DND-41 (cell line): ENCODE measurements at regions not wholly inside any gene's neighbourhood (a gene's known extent, or its start where the extent isn't known, plus 50 kb on each side); places are given as distances from the start of the nearest gene placed in this dataset.
A peak's percentile ranks its signal among the peaks of the same experiment; 100 is the strongest.

Experiments
- ATAC-seq: fragments of 200-7000 bp; cut with Tn5 transposase; 3 replicates; pipeline ENCODE4 v1.9.1; 2021; ENCODE audit warnings: low read depth; ENCODE audit not compliant: insufficient read depth
- DNase-seq: peaks from one replicate; pipeline ENCODE4 v3.0.0-alpha.2; 2020
- H2AFZ ChIP-seq: 2 replicates; pipeline ENCODE4 v1.6.0; 2012; ENCODE audit warnings: low read depth, low read length
- H3K27ac ChIP-seq: 2 replicates; pipeline ENCODE4 v1.5.1; 2012; ENCODE audit warnings: low read length, inconsistent platforms
- H3K27me3 ChIP-seq: fragments of 200-600 bp; sonication (generic); 2 replicates; pipeline ENCODE4 v1.6.0; 2012; ENCODE audit warnings: low read length, mild to moderate bottlenecking, inconsistent platforms; ENCODE audit not compliant: insufficient read depth, poor library complexity
- H3K36me3 ChIP-seq: 2 replicates; pipeline ENCODE4 v1.5.1; 2012; ENCODE audit warnings: low read length, inconsistent platforms; ENCODE audit not compliant: insufficient read depth
- H3K4me1 ChIP-seq: 2 replicates; pipeline ENCODE4 v1.5.1; 2012; ENCODE audit warnings: mild to moderate bottlenecking, low read length; ENCODE audit not compliant: insufficient read depth
- H3K4me2 ChIP-seq: 2 replicates; pipeline ENCODE4 v1.6.0; 2012; ENCODE audit warnings: mild to moderate bottlenecking, moderate library complexity, low read length, inconsistent platforms; ENCODE audit not compliant: insufficient read depth
- H3K4me3 ChIP-seq, 2 experiments: fragments of 200-600 bp in 1 of 2; shearing (Covaris generic) in 1 of 2; 2 replicates each; pipeline ENCODE4 v1.5.1; 2012 to 2016; ENCODE audit warnings: inconsistent platforms in 2 of 2, low read length in 2 of 2, mild to moderate bottlenecking in 2 of 2, low read depth in 1 of 2, moderate library complexity in 1 of 2
- H3K79me2 ChIP-seq: 2 replicates; pipeline ENCODE4 v1.6.0; 2012; ENCODE audit warnings: low read length, inconsistent platforms; ENCODE audit not compliant: insufficient read depth
- H3K9ac ChIP-seq: 2 replicates; pipeline ENCODE4 v1.6.0; 2012; ENCODE audit warnings: low read depth, mild to moderate bottlenecking, inconsistent platforms, low read length, moderate library complexity
- H3K9me3 ChIP-seq: 2 replicates; pipeline ENCODE4 v1.5.1; 2012; ENCODE audit warnings: low read length, moderate library complexity, mild to moderate bottlenecking, inconsistent platforms; ENCODE audit not compliant: insufficient read depth, severe bottlenecking
- H4K20me1 ChIP-seq: 2 replicates; pipeline ENCODE4 v1.6.0; 2012; ENCODE audit warnings: low read length; ENCODE audit not compliant: insufficient read depth
- EZH2 ChIP-seq: IDR thresholded peaks from 3 replicates; pipeline ENCODE4 v1.6.1; 2012; ENCODE audit warnings: borderline replicate concordance, low read depth, mild to moderate bottlenecking, moderate library complexity, low read length, inconsistent platforms; ENCODE audit not compliant: severe bottlenecking
- TF ChIP-seq, protein P1 (sequence below): IDR thresholded peaks from 2 replicates; pipeline ENCODE4 v1.5.1; 2012; ENCODE audit warnings: borderline replicate concordance, low read length, moderate library complexity, mild to moderate bottlenecking; ENCODE audit not compliant: poor library complexity, severe bottlenecking; ENCODE audit errors: extremely low read depth

DNA sequence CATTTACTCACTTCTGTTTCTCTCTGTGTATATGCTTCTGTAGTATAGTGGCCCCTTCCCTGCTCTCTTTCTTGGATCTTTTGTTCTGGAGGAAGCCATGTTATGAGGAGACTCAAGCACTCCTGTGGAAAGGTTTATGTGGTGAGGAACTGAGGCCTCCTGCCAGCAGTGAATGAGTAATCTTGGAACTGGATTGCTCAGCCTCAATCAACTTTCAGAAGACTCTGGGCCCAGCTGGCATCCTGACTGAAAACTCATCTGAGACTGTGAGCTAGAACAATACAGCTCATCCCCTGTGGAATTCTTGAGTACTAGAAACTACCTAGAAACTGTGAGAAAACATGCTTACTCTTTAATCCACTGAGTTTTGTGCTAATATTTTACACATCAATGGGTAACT lies 133.1 kb upstream of the ZKSCAN2 start:
- H3K4me2 ChIP-seq = no peak overlapping the region
- H2AFZ ChIP-seq = no peak overlapping the region
- no peak overlapping the region for H3K4me3 ChIP-seq
- no peaks in the 10 kb centered on the region for H3K79me2 ChIP-seq
- no peak overlapping the region for H3K9ac ChIP-seq
- H3K9me3 ChIP-seq = no peaks in the 10 kb centered on the region
- H3K36me3 ChIP-seq = no peaks in the 10 kb centered on the region
- ATAC-seq = no peak
- TF ChIP-seq EZH2 = no peak
- TF ChIP-seq, protein P1, sequence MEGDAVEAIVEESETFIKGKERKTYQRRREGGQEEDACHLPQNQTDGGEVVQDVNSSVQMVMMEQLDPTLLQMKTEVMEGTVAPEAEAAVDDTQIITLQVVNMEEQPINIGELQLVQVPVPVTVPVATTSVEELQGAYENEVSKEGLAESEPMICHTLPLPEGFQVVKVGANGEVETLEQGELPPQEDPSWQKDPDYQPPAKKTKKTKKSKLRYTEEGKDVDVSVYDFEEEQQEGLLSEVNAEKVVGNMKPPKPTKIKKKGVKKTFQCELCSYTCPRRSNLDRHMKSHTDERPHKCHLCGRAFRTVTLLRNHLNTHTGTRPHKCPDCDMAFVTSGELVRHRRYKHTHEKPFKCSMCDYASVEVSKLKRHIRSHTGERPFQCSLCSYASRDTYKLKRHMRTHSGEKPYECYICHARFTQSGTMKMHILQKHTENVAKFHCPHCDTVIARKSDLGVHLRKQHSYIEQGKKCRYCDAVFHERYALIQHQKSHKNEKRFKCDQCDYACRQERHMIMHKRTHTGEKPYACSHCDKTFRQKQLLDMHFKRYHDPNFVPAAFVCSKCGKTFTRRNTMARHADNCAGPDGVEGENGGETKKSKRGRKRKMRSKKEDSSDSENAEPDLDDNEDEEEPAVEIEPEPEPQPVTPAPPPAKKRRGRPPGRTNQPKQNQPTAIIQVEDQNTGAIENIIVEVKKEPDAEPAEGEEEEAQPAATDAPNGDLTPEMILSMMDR = no peak
- H3K27me3 ChIP-seq = no peaks in the 10 kb centered on the region
- no peaks in the 10 kb centered on the region for H3K4me1 ChIP-seq
- no peak overlapping the region for H3K27ac ChIP-seq
- no peak for DNase-seq
- no peaks in the 10 kb centered on the region for H4K20me1 ChIP-seq

DNA sequence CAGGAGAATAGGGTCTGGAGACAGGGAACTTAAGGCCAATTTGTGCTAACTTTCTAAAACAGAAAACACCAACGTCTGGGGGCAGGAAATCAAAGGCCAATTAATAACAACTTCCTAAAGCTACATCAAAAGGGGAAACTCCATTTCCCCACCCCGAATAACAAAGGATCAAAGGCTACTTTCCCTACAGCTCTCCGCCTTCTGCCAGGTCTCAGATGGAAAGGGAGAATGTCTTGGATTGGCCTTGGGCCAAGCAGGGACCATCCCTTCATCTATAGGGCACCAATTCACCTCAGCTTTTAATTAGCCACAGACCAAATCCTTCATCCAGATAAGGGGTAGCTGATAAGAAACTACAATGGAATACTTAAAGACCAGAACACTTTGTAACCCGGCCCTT lies 116.9 kb upstream of the ZKSCAN2 start:
- Histone ChIP-seq H3K9ac (no peak overlapping the region), H3K36me3 (no peaks in the 10 kb centered on the region), H3K79me2 (no peaks in the 10 kb centered on the region), H3K4me1 (no peaks in the 10 kb centered on the region), H3K4me2 (no peak overlapping the region), H3K9me3 (no peaks in the 10 kb centered on the region), H2AFZ (no peak overlapping the region), H3K27ac (no peak overlapping the region), H4K20me1 (no peaks in the 10 kb centered on the region), H3K4me3 (no peak overlapping the region), H3K27me3 (no peaks in the 10 kb centered on the region)
- no peak for ATAC-seq
- no peak for DNase-seq
- TF ChIP-seq EZH2 = no peak
- TF ChIP-seq, protein P1 = no peak

DNA sequence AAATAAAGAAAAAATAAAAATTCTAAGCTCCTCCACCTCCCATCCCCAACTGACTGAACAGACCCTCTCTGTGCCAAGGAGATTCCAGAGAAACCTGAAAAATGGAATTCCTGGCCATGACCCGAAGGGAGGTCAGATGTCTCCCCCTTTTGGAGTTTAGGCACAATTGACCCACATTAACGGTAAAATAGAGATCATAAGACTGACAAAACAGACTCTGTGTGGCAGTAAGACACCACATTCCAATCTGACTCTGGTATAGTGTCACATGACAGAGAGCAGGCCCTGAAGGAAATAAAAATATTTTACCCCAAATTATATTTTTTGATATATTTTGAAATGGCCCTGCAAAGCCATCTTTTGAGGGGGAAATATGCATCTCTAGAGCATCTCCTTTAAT lies 115.1 kb upstream of the ZKSCAN2 start:
- Histone ChIP-seq H4K20me1 (no peaks in the 10 kb centered on the region), H3K4me2 (no peak overlapping the region), H3K36me3 (no peaks in the 10 kb centered on the region), H3K27me3 (no peaks in the 10 kb centered on the region), H2AFZ (no peak overlapping the region), H3K9ac (no peak overlapping the region), H3K79me2 (no peaks in the 10 kb centered on the region), H3K4me3 (no peak overlapping the region), H3K4me1 (no peaks in the 10 kb centered on the region), H3K9me3 (no peaks in the 10 kb centered on the region), H3K27ac (no peak overlapping the region)
- ATAC-seq (no peak), DNase-seq (no peak)
- TF ChIP-seq EZH2 = no peak
- TF ChIP-seq, protein P1 = peak; percentile 26

DNA sequence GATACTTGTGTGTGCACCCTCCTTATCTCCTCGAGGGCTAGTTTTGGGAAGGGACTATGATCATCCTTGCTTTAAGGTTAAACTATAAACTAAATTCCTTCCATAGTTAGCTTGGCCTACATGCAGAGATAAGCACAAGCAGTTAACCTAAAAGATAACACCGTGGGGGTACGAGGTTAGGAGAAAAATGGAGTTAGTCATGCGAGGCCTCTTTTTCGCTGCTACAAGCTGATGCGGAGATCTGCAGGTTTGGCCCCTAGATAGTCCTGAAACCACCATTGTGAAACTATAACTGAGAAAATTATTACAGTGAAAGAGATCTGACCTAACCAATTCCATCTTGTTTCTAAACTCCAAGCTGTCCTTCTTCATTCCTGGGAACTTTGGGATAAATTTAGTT lies 113.7 kb upstream of the ZKSCAN2 start:
- TF ChIP-seq EZH2 = no peak
- TF ChIP-seq, protein P1 = no peak
- Histone ChIP-seq H3K27ac (no peak overlapping the region), H3K4me2 (no peak overlapping the region), H3K9ac (no peak overlapping the region), H3K4me3 (no peak overlapping the region), H2AFZ (no peak overlapping the region), H3K79me2 (no peaks in the 10 kb centered on the region), H4K20me1 (no peaks in the 10 kb centered on the region), H3K27me3 (no peaks in the 10 kb centered on the region), H3K4me1 (no peaks in the 10 kb centered on the region), H3K36me3 (no peaks in the 10 kb centered on the region), H3K9me3 (no peaks in the 10 kb centered on the region)
- DNase-seq (no peak), ATAC-seq (no peak)
